ENCODE measurements at regions not wholly inside any gene's neighbourhood (a gene's known extent, or its start where the extent isn't known, plus 50 kb on each side); places are given as distances from the start of the nearest gene placed in this dataset.

- Histone ChIP-seq H3K79me2 (no peaks in the 10 kb centered on the region), H3K4me2 (no peak overlapping the region), H3K4me1 (ENCODE audit: insufficient read depth) (no peaks in the 10 kb centered on the region), H3K36me3 (replicated peaks; ENCODE audit: insufficient read depth, low read depth) (no peaks in the 10 kb centered on the region), H3K27me3 (no peaks in the 10 kb centered on the region), H4K20me1 (ENCODE audit: insufficient read depth, poor library complexity, severe bottlenecking) (no peaks in the 10 kb centered on the region), H3K9me2 (replicated peaks; ENCODE audit: insufficient read depth) (no peaks in the 10 kb centered on the region), H3K27ac (no peak overlapping the region), H3K4me3 (no peak overlapping the region), H3K9me3 (ENCODE audit: low read depth) (no peaks in the 10 kb centered on the region), H2AFZ (no peak overlapping the region)
- no peak for DNase-seq (ENCODE audit: low spot score)
- 93% methylated on average over 2 of the region's 2 CpGs for WGBS (ENCODE audit: low lambda C conversion rate, missing lambda C conversion rate)
- TF ChIP-seq CTCF (IDR thresholded peaks at IDR 0.05; ENCODE audit: poor library complexity) (no peak), EZH2phosphoT487 (IDR thresholded peaks at IDR 0.05; ENCODE audit: low read depth, severe bottlenecking, unreplicated experiment) (no peak), EZH2 (IDR thresholded peaks at IDR 0.05; ENCODE audit: borderline replicate concordance) (no peak)
These were observed 191.7 kb downstream of the ANAPC1 start for GRCh38 chr2:111692311-111692710.

GRCh38 chr2:111694700-111695101 is 189.3 kb downstream of the ANAPC1 start:
- Histone ChIP-seq H4K20me1 (ENCODE audit: insufficient read depth, poor library complexity, severe bottlenecking) (no peaks in the 10 kb centered on the region), H3K36me3 (replicated peaks; ENCODE audit: insufficient read depth, low read depth) (no peaks in the 10 kb centered on the region), H3K9me3 (ENCODE audit: low read depth) (no peaks in the 10 kb centered on the region), H3K4me1 (ENCODE audit: insufficient read depth) (no peaks in the 10 kb centered on the region), H2AFZ (no peak overlapping the region), H3K27ac (no peak overlapping the region), H3K4me3 (no peak overlapping the region), H3K79me2 (no peaks in the 10 kb centered on the region), H3K27me3 (no peaks in the 10 kb centered on the region), H3K4me2 (no peak overlapping the region), H3K9me2 (replicated peaks; ENCODE audit: insufficient read depth) (no peaks in the 10 kb centered on the region)
- WGBS (ENCODE audit: low lambda C conversion rate, missing lambda C conversion rate): 60% methylated on average over 3 of the region's 3 CpGs
- no peak for DNase-seq (ENCODE audit: low spot score)
- no peak for TF ChIP-seq EZH2 (IDR thresholded peaks at IDR 0.05; ENCODE audit: borderline replicate concordance)
- no peak for TF ChIP-seq CTCF (IDR thresholded peaks at IDR 0.05; ENCODE audit: poor library complexity)
- TF ChIP-seq EZH2phosphoT487 (IDR thresholded peaks at IDR 0.05; ENCODE audit: low read depth, severe bottlenecking, unreplicated experiment): no peak

DNA sequence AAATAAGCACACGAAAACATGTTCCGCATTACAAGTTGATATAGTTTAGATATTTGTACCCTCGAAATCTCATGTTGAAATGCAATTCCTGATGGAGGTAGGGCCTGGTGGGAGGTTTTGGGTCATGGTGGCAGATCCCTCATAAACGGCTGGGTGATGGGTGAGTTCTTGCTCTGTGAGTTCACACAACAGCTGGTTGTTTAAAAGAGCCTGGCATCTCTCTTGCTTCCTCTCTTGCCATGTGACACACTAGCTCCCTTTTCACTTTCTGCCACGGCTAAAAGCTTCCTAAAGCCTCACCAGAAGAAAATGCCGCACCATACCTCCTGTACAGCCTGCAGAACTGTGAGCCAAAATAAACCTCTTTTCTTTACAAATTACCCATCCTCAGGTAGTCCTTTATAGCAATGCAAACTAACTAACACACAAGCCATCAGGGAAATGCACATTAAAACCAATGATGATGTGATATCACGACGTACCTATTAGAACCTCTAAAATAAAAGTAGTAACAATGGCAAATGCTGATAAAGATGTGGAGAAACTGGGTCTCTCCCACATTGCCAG is 188.5 kb downstream of the ANAPC1 start:
- H3K9me3 ChIP-seq (ENCODE audit: low read depth): no peaks in the 10 kb centered on the region

More for the DNA sequence above, 188.5 kb downstream of the ANAPC1 start:
- 92% methylated on average over 8 of the region's 8 CpGs for WGBS (ENCODE audit: low lambda C conversion rate, missing lambda C conversion rate)
- Histone ChIP-seq H3K4me3 (no peak overlapping the region), H3K4me2 (no peak overlapping the region), H3K27me3 (no peaks in the 10 kb centered on the region), H2AFZ (no peak overlapping the region), H3K4me1 (ENCODE audit: insufficient read depth) (no peaks in the 10 kb centered on the region), H3K27ac (no peak overlapping the region), H3K9me2 (replicated peaks; ENCODE audit: insufficient read depth) (no peaks in the 10 kb centered on the region), H3K79me2 (no peaks in the 10 kb centered on the region), H4K20me1 (ENCODE audit: insufficient read depth, poor library complexity, severe bottlenecking) (no peaks in the 10 kb centered on the region), H3K36me3 (replicated peaks; ENCODE audit: insufficient read depth, low read depth) (no peaks in the 10 kb centered on the region)
- no peak for DNase-seq (ENCODE audit: low spot score)
- TF ChIP-seq CTCF (IDR thresholded peaks at IDR 0.05; ENCODE audit: poor library complexity) (no peak), EZH2 (IDR thresholded peaks at IDR 0.05; ENCODE audit: borderline replicate concordance) (no peak), EZH2phosphoT487 (IDR thresholded peaks at IDR 0.05; ENCODE audit: low read depth, severe bottlenecking, unreplicated experiment) (no peak)
